ENCODE measurements at regions not wholly inside any gene's neighbourhood (a gene's known extent, or its start where the extent isn't known, plus 50 kb on each side); places are given as distances from the start of the nearest gene placed in this dataset.

- Mint-ChIP-seq H3K27me3 (peaks cover 1% of the 10 kb centered on the region), H3K9me3 (no peaks in the 10 kb centered on the region), H3K4me1 (no peaks in the 10 kb centered on the region), H3K27ac (no peak overlapping the region), H3K4me3 (no peak overlapping the region), H3K36me3 (ENCODE audit: low read depth) (no peaks in the 10 kb centered on the region)
- CTCF ChIA-PET: no interaction called here
- TF ChIP-seq, protein P1, sequence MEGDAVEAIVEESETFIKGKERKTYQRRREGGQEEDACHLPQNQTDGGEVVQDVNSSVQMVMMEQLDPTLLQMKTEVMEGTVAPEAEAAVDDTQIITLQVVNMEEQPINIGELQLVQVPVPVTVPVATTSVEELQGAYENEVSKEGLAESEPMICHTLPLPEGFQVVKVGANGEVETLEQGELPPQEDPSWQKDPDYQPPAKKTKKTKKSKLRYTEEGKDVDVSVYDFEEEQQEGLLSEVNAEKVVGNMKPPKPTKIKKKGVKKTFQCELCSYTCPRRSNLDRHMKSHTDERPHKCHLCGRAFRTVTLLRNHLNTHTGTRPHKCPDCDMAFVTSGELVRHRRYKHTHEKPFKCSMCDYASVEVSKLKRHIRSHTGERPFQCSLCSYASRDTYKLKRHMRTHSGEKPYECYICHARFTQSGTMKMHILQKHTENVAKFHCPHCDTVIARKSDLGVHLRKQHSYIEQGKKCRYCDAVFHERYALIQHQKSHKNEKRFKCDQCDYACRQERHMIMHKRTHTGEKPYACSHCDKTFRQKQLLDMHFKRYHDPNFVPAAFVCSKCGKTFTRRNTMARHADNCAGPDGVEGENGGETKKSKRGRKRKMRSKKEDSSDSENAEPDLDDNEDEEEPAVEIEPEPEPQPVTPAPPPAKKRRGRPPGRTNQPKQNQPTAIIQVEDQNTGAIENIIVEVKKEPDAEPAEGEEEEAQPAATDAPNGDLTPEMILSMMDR (IDR thresholded peaks at IDR 0.05): no peak
- POLR2A ChIA-PET: no interaction called here
- intact Hi-C loops (cut with micrococcal nuclease): no loop called here
- DNase-seq: no peak
- no peak for ATAC-seq (ENCODE audit: low read depth)
Measured at GRCh38 chr6:119676961-119677360, 327.4 kb upstream of the MAN1A1 start.

GRCh38 chr6:119676230-119676629, 326.7 kb upstream of the MAN1A1 start:
- intact Hi-C loops (cut with micrococcal nuclease): no loop called here
- POLR2A ChIA-PET: no interaction called here
- TF ChIP-seq, protein P1 (IDR thresholded peaks at IDR 0.05): no peak
- no peak for ATAC-seq (ENCODE audit: low read depth)
- H3K9me3 Mint-ChIP-seq: no peaks in the 10 kb centered on the region
- no peaks in the 10 kb centered on the region for H3K36me3 Mint-ChIP-seq (ENCODE audit: low read depth)
- no peak for DNase-seq
- no peak overlapping the region for H3K27ac Mint-ChIP-seq
- H3K4me3 Mint-ChIP-seq: no peak overlapping the region
- H3K27me3 Mint-ChIP-seq: peaks cover 1% of the 10 kb centered on the region
- CTCF ChIA-PET: no interaction called here
- no peaks in the 10 kb centered on the region for H3K4me1 Mint-ChIP-seq

- Mint-ChIP-seq H3K4me3 (no peak overlapping the region), H3K4me1 (no peaks in the 10 kb centered on the region), H3K9me3 (no peaks in the 10 kb centered on the region), H3K27ac (no peak overlapping the region), H3K36me3 (ENCODE audit: low read depth) (no peaks in the 10 kb centered on the region), H3K27me3 (peaks cover 1% of the 10 kb centered on the region)
- ChIA-PET POLR2A (no interaction called here), CTCF (no interaction called here)
- no peak for DNase-seq
- TF ChIP-seq, protein P1 (IDR thresholded peaks at IDR 0.05): no peak
- no peak for ATAC-seq (ENCODE audit: low read depth)
- intact Hi-C loops (cut with micrococcal nuclease): no loop called here
Measured at GRCh38 chr6:119673741-119674140, 324.2 kb upstream of the MAN1A1 start.

DNA sequence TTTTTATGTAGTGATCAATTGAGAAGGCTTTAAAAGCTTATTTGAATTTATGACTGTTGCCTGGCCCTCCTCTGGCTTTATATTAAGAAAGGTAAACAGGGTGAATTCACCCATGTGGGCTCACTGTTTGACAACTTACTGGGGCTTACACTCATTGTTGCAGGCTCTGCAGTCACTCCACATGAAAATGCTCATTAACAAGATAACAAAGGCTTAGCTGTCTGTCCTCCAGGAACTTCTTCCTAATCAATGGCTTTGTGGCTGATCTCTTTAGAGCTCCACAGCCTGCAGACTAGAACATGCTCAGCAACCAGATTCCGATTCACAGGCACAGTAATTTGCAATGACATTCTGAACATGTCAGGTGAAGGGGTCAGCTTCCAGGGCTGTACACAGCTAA, 323.2 kb upstream of the MAN1A1 start:
- Mint-ChIP-seq H3K27me3 (peaks cover 1% of the 10 kb centered on the region), H3K4me1 (no peaks in the 10 kb centered on the region), H3K27ac (no peak overlapping the region), H3K36me3 (ENCODE audit: low read depth) (no peaks in the 10 kb centered on the region), H3K4me3 (no peak overlapping the region), H3K9me3 (no peaks in the 10 kb centered on the region)
- ATAC-seq (ENCODE audit: low read depth) (no peak), DNase-seq (no peak)
- ChIA-PET CTCF (no interaction called here), POLR2A (no interaction called here)
- intact Hi-C loops (cut with micrococcal nuclease): no loop called here
- TF ChIP-seq, protein P1 (IDR thresholded peaks at IDR 0.05): no peak

GRCh38 chr6:119671105-119671504, 321.5 kb upstream of the MAN1A1 start:
- intact Hi-C loops (cut with micrococcal nuclease): no loop called here
- ChIA-PET POLR2A (no interaction called here), CTCF (no interaction called here)
- H3K9me3 Mint-ChIP-seq: no peaks in the 10 kb centered on the region
- H3K36me3 Mint-ChIP-seq (ENCODE audit: low read depth): no peaks in the 10 kb centered on the region
- TF ChIP-seq, protein P1 (IDR thresholded peaks at IDR 0.05): no peak
- DNase-seq: no peak
- H3K27ac Mint-ChIP-seq: no peak overlapping the region
- peaks cover 1% of the 10 kb centered on the region for H3K27me3 Mint-ChIP-seq
- ATAC-seq (ENCODE audit: low read depth): no peak
- H3K4me3 Mint-ChIP-seq: no peak overlapping the region
- no peaks in the 10 kb centered on the region for H3K4me1 Mint-ChIP-seq
